HPDE6-E6E7 (cell line): ENCODE measurements at regions not wholly inside any gene's neighbourhood (a gene's known extent, or its start where the extent isn't known, plus 50 kb on each side); places are given as distances from the start of the nearest gene placed in this dataset.

Experiments used
- DNase-seq: peaks from one replicate; pipeline ENCODE4 v3.0.0; 2011; ENCODE audit warnings: missing footprints; ENCODE audit errors: extremely low spot score

- no peak for DNase-seq
These were observed 61.9 kb downstream of the EXOSC2 start for GRCh38 chr9:130755377-130756007.

GRCh38 chr9:130756037-130756436 lies 62.5 kb downstream of the EXOSC2 start:
- DNase-seq: no peak

GRCh38 chr9:130756455-130757152 lies 63.0 kb downstream of the EXOSC2 start:
- DNase-seq: no peak

- no peak for DNase-seq
These were observed 66.2 kb downstream of the EXOSC2 start for GRCh38 chr9:130759738-130760137.

GRCh38 chr9:130763331-130764171 lies 70.0 kb downstream of the EXOSC2 start:
- DNase-seq: no peak

- DNase-seq: no peak
These were observed 69.7 kb upstream of the ABL1 start for GRCh38 chr9:130765137-130766020.

GRCh38 chr9:130766021-130766926 lies 68.8 kb upstream of the ABL1 start:
- no peak for DNase-seq

- DNase-seq: no peak
These were observed 68.1 kb upstream of the ABL1 start for GRCh38 chr9:130766927-130767307.

GRCh38 chr9:130768265-130768664 lies 66.8 kb upstream of the ABL1 start:
- DNase-seq: no peak

- no peak for DNase-seq
These were observed 66.1 kb upstream of the ABL1 start for GRCh38 chr9:130768891-130769403.

GRCh38 chr9:130770093-130770492 lies 65.0 kb upstream of the ABL1 start:
- no peak for DNase-seq

GRCh38 chr9:130770679-130771442 lies 64.2 kb upstream of the ABL1 start:
- DNase-seq: peak; percentile 35

- DNase-seq: no peak
These were observed 62.9 kb upstream of the ABL1 start for GRCh38 chr9:130772185-130772584.

GRCh38 chr9:130774183-130774582 lies 60.9 kb upstream of the ABL1 start:
- DNase-seq: no peak

GRCh38 chr9:130775336-130775991 lies 59.6 kb upstream of the ABL1 start:
- no peak for DNase-seq

- no peak for DNase-seq
These were observed 55.8 kb upstream of the ABL1 start for GRCh38 chr9:130779153-130779855.

GRCh38 chr9:130780415-130780814 lies 54.6 kb upstream of the ABL1 start:
- DNase-seq: no peak

- no peak for DNase-seq
These were observed 54.1 kb upstream of the ABL1 start for GRCh38 chr9:130780865-130781504.
